Fibroblast of lung (primary cell): ENCODE measurements at regions not wholly inside any gene's neighbourhood (a gene's known extent, or its start where the extent isn't known, plus 50 kb on each side); places are given as distances from the start of the nearest gene placed in this dataset.

Experiments used
- DNase-seq, 2 donors: peaks; one replicate each; pipeline versions ENCODE4 v3.0.0 to v3.0.0-alpha.2; 2010; ENCODE audit warnings: low read depth in 2 of 2
- H2AFZ ChIP-seq: 2 replicates; pipeline ENCODE4 v1.5.1; 2012; ENCODE audit warnings: low read length, control low read depth, inconsistent platforms
- H3K27ac ChIP-seq: 2 replicates; pipeline ENCODE4 v1.5.1; 2011; ENCODE audit warnings: low read length, control low read depth; ENCODE audit not compliant: insufficient read depth
- H3K27me3 ChIP-seq: 2 replicates; pipeline ENCODE4 v1.5.1; 2011; ENCODE audit warnings: mild to moderate bottlenecking, low read length; ENCODE audit not compliant: control insufficient read depth, insufficient read depth
- H3K36me3 ChIP-seq: 2 replicates; pipeline ENCODE4 v1.5.1; 2011; ENCODE audit warnings: low read length; ENCODE audit not compliant: control insufficient read depth, insufficient read depth
- H3K4me1 ChIP-seq: 2 replicates; pipeline ENCODE4 v1.5.1; 2011; ENCODE audit warnings: low read length; ENCODE audit not compliant: control insufficient read depth, insufficient read depth; ENCODE audit errors: extremely low read depth
- H3K4me2 ChIP-seq: 2 replicates; pipeline ENCODE4 v1.5.1; 2011; ENCODE audit warnings: low read length, control low read depth; ENCODE audit not compliant: insufficient read depth; ENCODE audit errors: extremely low read depth
- H3K4me3 ChIP-seq, 4 experiments: fragments of 200-600 bp in 1 of 4; sonication (generic) in 1 of 4; replicated peaks in 1 of 4; 2 replicates each; pipeline ENCODE4 v1.5.1; 2011 to 2016; ENCODE audit warnings: low read length in 4 of 4, low read depth in 3 of 4, mild to moderate bottlenecking in 3 of 4, control low read depth in 2 of 4, inconsistent platforms in 1 of 4, mixed read lengths in 1 of 4; ENCODE audit not compliant: insufficient read depth in 1 of 4; ENCODE audit errors: control extremely low read depth in 1 of 4
- H3K79me2 ChIP-seq: 2 replicates; pipeline ENCODE4 v1.5.1; 2012; ENCODE audit warnings: mild to moderate bottlenecking, low read length, inconsistent platforms; ENCODE audit not compliant: control insufficient read depth, insufficient read depth
- H3K9ac ChIP-seq: 2 replicates; pipeline ENCODE4 v1.5.1; 2011; ENCODE audit warnings: mild to moderate bottlenecking, low read length, control low read depth; ENCODE audit not compliant: insufficient read depth
- H3K9me3 ChIP-seq: 2 replicates; pipeline ENCODE4 v1.5.1; 2012; ENCODE audit warnings: low read depth, low read length; ENCODE audit not compliant: control insufficient read depth, insufficient read depth
- H4K20me1 ChIP-seq: 2 replicates; pipeline ENCODE4 v1.5.1; 2011; ENCODE audit warnings: low read length; ENCODE audit not compliant: control insufficient read depth, insufficient read depth; ENCODE audit errors: extremely low read depth
- EZH2 ChIP-seq: IDR thresholded peaks from 2 replicates; pipeline ENCODE4 v1.5.1; 2012; ENCODE audit warnings: low read length, control low read depth, mild to moderate bottlenecking; ENCODE audit errors: missing control alignments
- TF ChIP-seq, protein P1 (sequence below), 2 donors: IDR thresholded peaks in 1 of 2; conservative IDR thresholded peaks in 1 of 2; 1 replicate in 1 of 2; 2 replicates in 1 of 2; pipeline ENCODE4 v1.5.1; 2011 to 2012; ENCODE audit warnings: low read length in 2 of 2, control low read depth in 1 of 2, inconsistent platforms in 1 of 2, low read depth in 1 of 2, mild to moderate bottlenecking in 1 of 2

DNA sequence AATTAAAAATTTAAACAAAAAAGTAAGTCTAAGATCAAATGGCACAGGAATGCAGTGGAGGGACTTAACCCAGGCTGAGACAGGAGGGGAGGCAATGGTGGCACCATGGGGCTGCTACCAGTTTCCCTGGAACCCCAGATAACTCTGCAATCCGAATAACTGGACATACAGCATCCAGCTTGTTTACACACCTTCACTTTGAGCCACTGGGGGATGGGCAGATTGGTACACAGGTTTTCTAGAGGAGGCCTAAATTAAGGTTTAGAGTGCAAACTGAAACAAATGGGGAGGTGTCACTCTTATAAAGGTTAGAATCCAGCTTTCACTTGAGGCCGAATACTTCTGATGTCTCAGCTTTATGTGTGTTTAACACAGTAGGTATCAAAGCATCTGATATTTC, 189.3 kb upstream of the FN1 start:
- H3K27ac ChIP-seq = peak overlapping the region; percentile 37
- H3K79me2 ChIP-seq = no peaks in the 10 kb centered on the region
- H3K27me3 ChIP-seq = no peaks in the 10 kb centered on the region
- H2AFZ ChIP-seq = no peak overlapping the region
- peaks cover 10% of the 10 kb centered on the region for H3K4me1 ChIP-seq
- H3K9ac ChIP-seq = no peak overlapping the region
- TF ChIP-seq, protein P1, sequence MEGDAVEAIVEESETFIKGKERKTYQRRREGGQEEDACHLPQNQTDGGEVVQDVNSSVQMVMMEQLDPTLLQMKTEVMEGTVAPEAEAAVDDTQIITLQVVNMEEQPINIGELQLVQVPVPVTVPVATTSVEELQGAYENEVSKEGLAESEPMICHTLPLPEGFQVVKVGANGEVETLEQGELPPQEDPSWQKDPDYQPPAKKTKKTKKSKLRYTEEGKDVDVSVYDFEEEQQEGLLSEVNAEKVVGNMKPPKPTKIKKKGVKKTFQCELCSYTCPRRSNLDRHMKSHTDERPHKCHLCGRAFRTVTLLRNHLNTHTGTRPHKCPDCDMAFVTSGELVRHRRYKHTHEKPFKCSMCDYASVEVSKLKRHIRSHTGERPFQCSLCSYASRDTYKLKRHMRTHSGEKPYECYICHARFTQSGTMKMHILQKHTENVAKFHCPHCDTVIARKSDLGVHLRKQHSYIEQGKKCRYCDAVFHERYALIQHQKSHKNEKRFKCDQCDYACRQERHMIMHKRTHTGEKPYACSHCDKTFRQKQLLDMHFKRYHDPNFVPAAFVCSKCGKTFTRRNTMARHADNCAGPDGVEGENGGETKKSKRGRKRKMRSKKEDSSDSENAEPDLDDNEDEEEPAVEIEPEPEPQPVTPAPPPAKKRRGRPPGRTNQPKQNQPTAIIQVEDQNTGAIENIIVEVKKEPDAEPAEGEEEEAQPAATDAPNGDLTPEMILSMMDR (conservative IDR thresholded peaks at IDR 0.05 in 1 of 2, IDR thresholded peaks at IDR 0.05 in 1 of 2; ENCODE audit: low read depth in 1 of 2, low read length in 2 of 2) = no peak
- no peak for TF ChIP-seq EZH2
- H3K4me2 ChIP-seq = no peak overlapping the region
- no peaks in the 10 kb centered on the region for H3K9me3 ChIP-seq
- no peaks in the 10 kb centered on the region for H4K20me1 ChIP-seq
- DNase-seq = no peak
- H3K4me3 ChIP-seq = no peak overlapping the region
- no peaks in the 10 kb centered on the region for H3K36me3 ChIP-seq

DNA sequence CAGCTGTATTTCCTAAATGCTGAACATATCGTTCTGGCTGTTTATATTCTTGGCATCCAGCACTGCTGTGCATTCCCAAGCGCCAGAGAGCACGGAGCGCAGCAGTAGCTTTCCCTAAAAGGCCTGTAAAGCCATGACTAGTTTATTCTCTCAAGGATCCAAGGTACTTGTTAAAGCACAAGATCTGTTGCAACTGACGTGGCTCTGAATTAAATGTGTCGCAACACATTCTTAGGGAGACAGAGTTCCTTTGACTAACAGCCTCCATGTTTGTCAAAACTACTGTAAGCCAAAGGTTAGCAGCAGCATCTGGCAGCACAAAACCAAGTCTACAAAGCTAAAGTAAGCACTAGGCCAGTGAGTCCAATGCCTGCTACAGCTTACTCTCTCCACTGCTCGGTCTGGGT, 188.6 kb upstream of the FN1 start:
- DNase-seq = peak; percentile 83 to 100
- TF ChIP-seq, protein P1 (conservative IDR thresholded peaks at IDR 0.05 in 1 of 2, IDR thresholded peaks at IDR 0.05 in 1 of 2; ENCODE audit: low read depth in 1 of 2, low read length in 2 of 2) = peak in 1 of 2 donors; percentile 13
- no peak for TF ChIP-seq EZH2
- Histone ChIP-seq H3K27ac (peak overlapping the region; percentile 37), H3K9me3 (no peaks in the 10 kb centered on the region), H2AFZ (peak overlapping the region; percentile 36), H4K20me1 (no peaks in the 10 kb centered on the region), H3K9ac (no peak overlapping the region), H3K4me1 (peaks cover 10% of the 10 kb centered on the region), H3K4me3 (no peak overlapping the region), H3K27me3 (no peaks in the 10 kb centered on the region), H3K4me2 (peak overlapping the region; percentile 4), H3K79me2 (no peaks in the 10 kb centered on the region), H3K36me3 (no peaks in the 10 kb centered on the region)

DNA sequence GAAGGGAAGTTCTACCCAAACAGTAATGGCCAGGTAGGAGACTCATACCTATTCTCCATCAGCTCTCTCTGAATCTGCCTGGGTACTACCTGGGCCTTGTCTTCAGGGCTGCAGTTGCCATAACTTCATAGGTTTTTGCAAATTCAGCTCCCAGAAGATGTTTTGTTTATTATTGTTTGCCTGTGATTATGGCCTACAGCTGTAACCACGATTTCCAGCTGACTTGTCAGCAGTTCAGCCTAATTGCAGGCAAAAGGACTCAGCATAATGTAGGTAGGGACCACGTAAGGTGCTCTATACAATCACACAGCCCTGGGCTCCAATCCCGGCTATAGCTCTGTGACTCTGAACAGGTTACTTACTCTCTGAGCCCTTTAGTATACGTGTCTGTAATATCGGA, 187.0 kb upstream of the FN1 start:
- H3K36me3 ChIP-seq = no peaks in the 10 kb centered on the region
- no peaks in the 10 kb centered on the region for H3K79me2 ChIP-seq
- DNase-seq = peak in 1 of 2 donors; percentile 51
- H3K4me2 ChIP-seq = no peak overlapping the region
- no peaks in the 10 kb centered on the region for H3K9me3 ChIP-seq
- H2AFZ ChIP-seq = no peak overlapping the region
- H3K4me1 ChIP-seq = peaks cover 10% of the 10 kb centered on the region
- no peak overlapping the region for H3K9ac ChIP-seq
- no peak overlapping the region for H3K27ac ChIP-seq
- H4K20me1 ChIP-seq = no peaks in the 10 kb centered on the region
- H3K27me3 ChIP-seq = no peaks in the 10 kb centered on the region
- H3K4me3 ChIP-seq = no peak overlapping the region
- TF ChIP-seq, protein P1 (conservative IDR thresholded peaks at IDR 0.05 in 1 of 2, IDR thresholded peaks at IDR 0.05 in 1 of 2; ENCODE audit: low read depth in 1 of 2, low read length in 2 of 2) = no peak
- TF ChIP-seq EZH2 = no peak
